B cell (primary cell): ENCODE measurements at regions not wholly inside any gene's neighbourhood (a gene's known extent, or its start where the extent isn't known, plus 50 kb on each side); places are given as distances from the start of the nearest gene placed in this dataset.

Experiments
- CTCF ChIP-seq: fragments of 200-600 bp; IDR thresholded peaks from one replicate; pipeline ENCODE4 v1.8.0; 2022; ENCODE audit warnings: antibody characterized with exemption, mild to moderate bottlenecking
- EZH2 ChIP-seq: IDR thresholded peaks from 2 replicates; pipeline ENCODE4 v1.6.1; 2012; ENCODE audit warnings: borderline replicate concordance, low read depth, mild to moderate bottlenecking, moderate library complexity, low read length; ENCODE audit not compliant: insufficient read depth, poor library complexity, severe bottlenecking

DNA sequence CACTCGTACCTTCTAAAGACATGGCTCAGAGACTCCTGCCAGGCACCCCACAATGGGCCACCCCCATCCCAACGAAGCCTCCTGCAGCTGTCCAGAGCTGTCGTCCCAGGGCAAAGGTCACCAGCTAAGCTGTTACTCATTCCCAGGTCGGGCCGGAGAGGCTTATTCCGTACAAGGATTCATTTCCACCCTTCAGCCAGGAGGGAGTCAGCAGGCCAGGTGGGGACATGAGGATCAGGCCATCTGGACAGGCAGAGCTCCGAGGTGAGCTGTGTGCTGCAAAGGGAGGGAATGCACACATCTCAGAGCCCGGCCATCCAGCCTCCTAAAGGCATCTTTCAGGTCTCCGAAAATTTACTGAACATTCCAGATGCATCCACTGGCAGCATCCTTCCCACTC, 63.9 kb upstream of the NANOS1 start:
- TF ChIP-seq CTCF (no peak), EZH2 (no peak)
